ENCODE measurements at regions not wholly inside any gene's neighbourhood (a gene's known extent, or its start where the extent isn't known, plus 50 kb on each side); places are given as distances from the start of the nearest gene placed in this dataset.

- H3K27ac ChIP-seq (ENCODE audit: low read depth, low read length): no peak overlapping the region
- no peaks in the 10 kb centered on the region for H3K4me1 ChIP-seq (ENCODE audit: control insufficient read depth, low read length)
- TF ChIP-seq, protein P1, sequence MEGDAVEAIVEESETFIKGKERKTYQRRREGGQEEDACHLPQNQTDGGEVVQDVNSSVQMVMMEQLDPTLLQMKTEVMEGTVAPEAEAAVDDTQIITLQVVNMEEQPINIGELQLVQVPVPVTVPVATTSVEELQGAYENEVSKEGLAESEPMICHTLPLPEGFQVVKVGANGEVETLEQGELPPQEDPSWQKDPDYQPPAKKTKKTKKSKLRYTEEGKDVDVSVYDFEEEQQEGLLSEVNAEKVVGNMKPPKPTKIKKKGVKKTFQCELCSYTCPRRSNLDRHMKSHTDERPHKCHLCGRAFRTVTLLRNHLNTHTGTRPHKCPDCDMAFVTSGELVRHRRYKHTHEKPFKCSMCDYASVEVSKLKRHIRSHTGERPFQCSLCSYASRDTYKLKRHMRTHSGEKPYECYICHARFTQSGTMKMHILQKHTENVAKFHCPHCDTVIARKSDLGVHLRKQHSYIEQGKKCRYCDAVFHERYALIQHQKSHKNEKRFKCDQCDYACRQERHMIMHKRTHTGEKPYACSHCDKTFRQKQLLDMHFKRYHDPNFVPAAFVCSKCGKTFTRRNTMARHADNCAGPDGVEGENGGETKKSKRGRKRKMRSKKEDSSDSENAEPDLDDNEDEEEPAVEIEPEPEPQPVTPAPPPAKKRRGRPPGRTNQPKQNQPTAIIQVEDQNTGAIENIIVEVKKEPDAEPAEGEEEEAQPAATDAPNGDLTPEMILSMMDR (IDR thresholded peaks at IDR 0.05; ENCODE audit: low read depth, low read length, poor library complexity, severe bottlenecking): no peak
- no peak for TF ChIP-seq EZH2phosphoT487 (IDR thresholded peaks at IDR 0.05; ENCODE audit: borderline replicate concordance, low read length)
- no peaks in the 10 kb centered on the region for H3K36me3 ChIP-seq (ENCODE audit: control insufficient read depth, low read length)
- no peak overlapping the region for H3K4me2 ChIP-seq (ENCODE audit: low read length)
- no peaks in the 10 kb centered on the region for H3F3A ChIP-seq (ENCODE audit: control insufficient read depth, insufficient read depth)
- no peaks in the 10 kb centered on the region for H3K79me2 ChIP-seq (ENCODE audit: control insufficient read depth, low read length)
- no peaks in the 10 kb centered on the region for H3K9me2 ChIP-seq (replicated peaks; ENCODE audit: control insufficient read depth, low read length)
- no peaks in the 10 kb centered on the region for H3K27me3 ChIP-seq (ENCODE audit: control insufficient read depth, low read length)
- H4K20me1 ChIP-seq (ENCODE audit: control insufficient read depth, insufficient read depth, low read depth, low read length): no peaks in the 10 kb centered on the region
- H3K4me3 ChIP-seq (ENCODE audit: low read length): no peak overlapping the region
- H3K9me3 ChIP-seq (ENCODE audit: control insufficient read depth, insufficient read depth, low read length): no peaks in the 10 kb centered on the region
Measured at GRCh38 chr14:42523666-42524065, 917.0 kb downstream of the LRFN5 start.

- no peak overlapping the region for H3K27ac ChIP-seq (ENCODE audit: low read depth, low read length)
- H3K4me3 ChIP-seq (ENCODE audit: low read length): no peak overlapping the region
- H4K20me1 ChIP-seq (ENCODE audit: control insufficient read depth, insufficient read depth, low read depth, low read length): no peaks in the 10 kb centered on the region
- no peaks in the 10 kb centered on the region for H3K27me3 ChIP-seq (ENCODE audit: control insufficient read depth, low read length)
- no peak overlapping the region for H3K4me2 ChIP-seq (ENCODE audit: low read length)
- H3K9me2 ChIP-seq (replicated peaks; ENCODE audit: control insufficient read depth, low read length): no peaks in the 10 kb centered on the region
- no peaks in the 10 kb centered on the region for H3K36me3 ChIP-seq (ENCODE audit: control insufficient read depth, low read length)
- H3K9me3 ChIP-seq (ENCODE audit: control insufficient read depth, insufficient read depth, low read length): no peaks in the 10 kb centered on the region
- H3K4me1 ChIP-seq (ENCODE audit: control insufficient read depth, low read length): no peaks in the 10 kb centered on the region
- no peaks in the 10 kb centered on the region for H3K79me2 ChIP-seq (ENCODE audit: control insufficient read depth, low read length)
- TF ChIP-seq, protein P1 (IDR thresholded peaks at IDR 0.05; ENCODE audit: low read depth, low read length, poor library complexity, severe bottlenecking): no peak
- no peak for TF ChIP-seq EZH2phosphoT487 (IDR thresholded peaks at IDR 0.05; ENCODE audit: borderline replicate concordance, low read length)
- no peaks in the 10 kb centered on the region for H3F3A ChIP-seq (ENCODE audit: control insufficient read depth, insufficient read depth)
Measured at GRCh38 chr14:42517806-42518500, 911.3 kb downstream of the LRFN5 start.

DNA sequence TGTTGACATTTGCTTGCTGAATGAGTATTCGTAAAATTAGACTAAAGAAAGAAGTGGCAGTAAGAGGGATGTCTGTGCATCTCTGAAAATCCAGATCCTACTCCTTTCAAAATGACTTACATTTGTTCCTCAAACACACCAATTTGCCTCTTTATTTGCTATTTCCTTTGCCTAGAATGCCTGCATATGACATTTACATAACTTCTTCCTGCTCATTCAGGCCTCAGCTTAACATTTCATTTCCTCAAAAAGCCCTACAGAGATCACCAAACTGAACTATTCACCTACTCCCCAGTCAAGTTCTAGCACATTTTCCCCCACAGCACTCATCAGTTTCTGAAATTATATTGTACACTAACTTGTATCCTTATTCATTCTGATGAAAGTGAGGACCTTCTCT, 907.2 kb downstream of the LRFN5 start:
- Histone ChIP-seq H3F3A (ENCODE audit: control insufficient read depth, insufficient read depth) (no peaks in the 10 kb centered on the region), H3K27ac (ENCODE audit: low read depth, low read length) (no peak overlapping the region), H3K9me3 (ENCODE audit: control insufficient read depth, insufficient read depth, low read length) (no peaks in the 10 kb centered on the region), H3K27me3 (ENCODE audit: control insufficient read depth, low read length) (no peaks in the 10 kb centered on the region), H4K20me1 (ENCODE audit: control insufficient read depth, insufficient read depth, low read depth, low read length) (no peaks in the 10 kb centered on the region), H3K36me3 (ENCODE audit: control insufficient read depth, low read length) (no peaks in the 10 kb centered on the region), H3K79me2 (ENCODE audit: control insufficient read depth, low read length) (no peaks in the 10 kb centered on the region), H3K4me3 (ENCODE audit: low read length) (no peak overlapping the region), H3K9me2 (replicated peaks; ENCODE audit: control insufficient read depth, low read length) (no peaks in the 10 kb centered on the region), H3K4me1 (ENCODE audit: control insufficient read depth, low read length) (no peaks in the 10 kb centered on the region), H3K4me2 (ENCODE audit: low read length) (no peak overlapping the region)
- TF ChIP-seq, protein P1 (IDR thresholded peaks at IDR 0.05; ENCODE audit: low read depth, low read length, poor library complexity, severe bottlenecking): no peak
- no peak for TF ChIP-seq EZH2phosphoT487 (IDR thresholded peaks at IDR 0.05; ENCODE audit: borderline replicate concordance, low read length)
